ENCODE measurements at regions not wholly inside any gene's neighbourhood (a gene's known extent, or its start where the extent isn't known, plus 50 kb on each side); places are given as distances from the start of the nearest gene placed in this dataset.
"Not testable (repeated sequence)": the region's sequence is repeated elsewhere in the genome, so short reads cannot be mapped to it uniquely, and the experiment has no call there.

DNA sequence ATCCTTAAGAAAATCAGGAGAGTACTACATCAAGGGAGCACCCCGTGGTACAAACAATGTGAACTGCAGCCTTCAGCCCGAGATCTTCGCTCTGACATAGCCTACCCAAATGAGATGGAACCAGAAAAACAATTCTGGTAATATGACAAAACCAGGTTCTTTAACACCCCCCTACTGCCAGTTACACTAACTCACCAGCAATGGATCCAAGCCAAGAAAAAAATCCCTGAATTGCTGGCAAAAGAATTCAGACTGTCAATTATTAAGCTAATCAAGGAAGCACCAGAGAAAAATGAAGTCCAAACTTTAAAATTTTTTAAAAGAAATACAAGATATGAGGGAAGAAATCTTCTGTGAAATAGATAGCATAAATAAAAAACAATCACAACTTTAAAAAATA, 101.7 kb upstream of the KLF8 start:
- no peak for DNase-seq

DNA sequence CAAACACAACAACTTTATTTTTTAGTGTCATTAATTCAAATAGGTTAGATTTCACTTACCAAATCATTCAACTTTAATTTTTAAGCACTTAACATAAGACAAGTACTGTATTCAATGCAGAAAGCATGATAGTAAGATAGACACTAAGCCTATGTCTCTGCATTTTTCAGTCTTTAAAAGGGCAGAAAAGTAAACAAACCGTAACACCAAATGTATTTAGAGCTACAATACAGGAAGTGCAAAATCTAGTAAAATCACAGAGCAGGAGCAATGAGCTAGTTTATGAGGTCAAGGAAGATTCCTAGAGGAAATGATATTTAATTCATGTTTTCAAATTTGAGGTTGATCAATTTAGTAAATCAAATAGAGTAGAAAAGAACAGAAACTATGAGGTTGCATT, 68.0 kb upstream of the KLF8 start:
- not testable (repeated sequence) for DNase-seq
